H54 (cell line): ENCODE measurements at regions not wholly inside any gene's neighbourhood (a gene's known extent, or its start where the extent isn't known, plus 50 kb on each side); places are given as distances from the start of the nearest gene placed in this dataset.
A peak's percentile ranks its signal among the peaks of the same experiment; 100 is the strongest.

Experiments used
- DNase-seq: peaks from one replicate; pipeline ENCODE4 v3.0.0; 2011; ENCODE audit warnings: low spot score, mixed read lengths; ENCODE audit not compliant: insufficient read length
- FAIRE-seq: peaks from 3 replicates; lab custom pipeline; 2011; peaks lifted over from hg19 to GRCh38; lab: Jason Lieb, UNC
- POLR2A ChIP-seq: IDR thresholded peaks from 2 replicates; pipeline ENCODE4 v1.6.1; 2011; ENCODE audit warnings: low read depth, mild to moderate bottlenecking, low read length

DNA sequence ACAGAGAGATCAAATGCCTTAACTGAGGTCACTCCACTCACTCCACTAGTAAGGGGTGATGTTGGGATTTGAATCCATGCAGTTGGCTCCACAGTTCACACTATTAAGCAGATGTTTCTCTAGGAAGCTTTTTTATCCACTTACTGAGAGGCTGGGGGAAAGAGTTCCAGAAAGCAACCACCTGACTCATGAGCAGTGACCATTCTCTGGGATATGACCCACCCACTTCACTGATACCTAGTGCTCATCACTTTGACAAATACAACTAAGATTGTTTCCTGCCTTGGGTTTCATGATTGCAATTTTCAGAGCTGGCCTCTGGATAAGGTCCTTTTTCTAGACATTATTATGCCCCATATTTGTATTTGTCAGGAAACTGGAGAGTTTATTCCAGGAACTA is 152.1 kb upstream of the PLEKHG7 start:
- DNase-seq (no peak), FAIRE-seq (no peak)

DNA sequence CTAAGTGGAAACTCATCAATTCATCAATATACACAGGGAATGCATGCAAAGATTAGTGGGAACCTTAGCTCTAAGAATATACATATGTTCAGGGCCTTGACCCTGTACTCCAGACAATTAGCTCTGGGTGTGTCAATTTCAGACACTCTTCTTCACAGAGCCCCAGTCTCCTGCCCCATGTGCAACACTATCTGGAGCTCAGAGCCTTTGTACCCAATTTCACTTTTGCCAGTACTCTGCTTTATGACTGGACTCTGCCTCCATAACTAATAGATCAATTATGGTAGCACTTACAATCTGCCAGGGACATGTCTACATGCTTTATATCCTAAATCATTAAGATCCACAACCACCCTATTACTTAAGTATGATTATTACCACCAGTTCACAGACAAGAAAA is 152.5 kb upstream of the PLEKHG7 start:
- FAIRE-seq (no peak), DNase-seq (no peak)
- no peak for TF ChIP-seq POLR2A

More for the DNA sequence above, 152.1 kb upstream of the PLEKHG7 start:
- no peak for TF ChIP-seq POLR2A

DNA sequence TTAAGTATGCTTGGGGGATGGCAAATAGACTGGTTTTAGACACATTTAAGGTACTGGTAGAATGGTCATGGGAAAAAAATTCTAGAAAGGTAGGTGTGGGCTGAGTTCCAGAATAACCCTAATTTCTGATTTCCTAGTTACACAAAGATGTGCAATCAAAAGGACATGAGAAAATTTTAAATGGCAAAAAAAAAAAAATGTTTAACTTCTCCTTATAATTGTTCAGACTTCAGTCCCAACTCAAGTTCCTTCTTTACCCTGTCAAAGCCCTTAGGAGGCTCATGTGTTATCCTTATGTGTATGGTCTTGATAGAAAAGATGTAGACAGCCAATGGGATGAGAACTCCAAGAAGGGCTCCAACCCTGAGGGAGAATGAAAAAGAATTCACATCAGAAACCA is 153.3 kb upstream of the PLEKHG7 start:
- no peak for DNase-seq
- TF ChIP-seq POLR2A = no peak
- FAIRE-seq = no peak

DNA sequence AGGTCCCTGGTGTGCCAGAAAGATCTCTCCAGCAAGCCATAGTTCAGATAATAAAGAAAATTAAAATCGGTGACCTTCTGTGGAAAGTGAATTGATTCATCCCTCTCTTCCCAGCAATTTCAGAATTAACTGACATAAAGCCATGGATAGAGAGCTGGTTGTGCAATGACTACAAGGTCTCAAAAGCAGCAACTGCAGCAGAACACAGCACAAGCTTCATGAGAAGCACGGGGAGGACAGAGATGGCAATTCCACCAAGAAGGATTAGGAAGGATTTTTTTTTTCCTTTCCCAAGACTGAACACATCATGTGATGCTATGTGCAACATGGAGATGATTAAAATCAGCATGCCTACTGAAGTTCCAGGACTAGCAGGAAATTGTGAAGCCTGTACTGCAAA is 154.9 kb upstream of the PLEKHG7 start:
- no peak for FAIRE-seq
- DNase-seq = no peak
- TF ChIP-seq POLR2A = no peak

DNA sequence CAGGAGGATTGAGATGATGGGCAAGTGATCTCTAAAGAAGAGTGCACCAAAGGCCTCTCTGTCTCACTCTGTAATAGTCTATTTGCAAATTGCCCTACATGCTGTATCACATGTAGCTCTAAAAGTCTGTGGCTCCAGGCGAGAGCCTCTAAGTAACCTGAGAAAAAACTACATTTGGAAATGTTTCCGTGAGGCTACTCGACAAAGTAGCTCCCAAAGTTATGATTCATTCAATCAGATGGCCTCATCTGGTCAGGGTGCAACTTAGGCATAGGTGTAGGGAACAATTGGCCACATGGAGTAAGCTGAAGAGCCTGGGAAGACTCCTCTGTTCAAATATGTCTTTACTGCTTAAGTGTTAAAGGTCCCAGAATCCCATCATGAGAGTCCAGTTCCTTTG is 155.4 kb upstream of the PLEKHG7 start:
- no peak for DNase-seq
- FAIRE-seq = no peak
- no peak for TF ChIP-seq POLR2A

DNA sequence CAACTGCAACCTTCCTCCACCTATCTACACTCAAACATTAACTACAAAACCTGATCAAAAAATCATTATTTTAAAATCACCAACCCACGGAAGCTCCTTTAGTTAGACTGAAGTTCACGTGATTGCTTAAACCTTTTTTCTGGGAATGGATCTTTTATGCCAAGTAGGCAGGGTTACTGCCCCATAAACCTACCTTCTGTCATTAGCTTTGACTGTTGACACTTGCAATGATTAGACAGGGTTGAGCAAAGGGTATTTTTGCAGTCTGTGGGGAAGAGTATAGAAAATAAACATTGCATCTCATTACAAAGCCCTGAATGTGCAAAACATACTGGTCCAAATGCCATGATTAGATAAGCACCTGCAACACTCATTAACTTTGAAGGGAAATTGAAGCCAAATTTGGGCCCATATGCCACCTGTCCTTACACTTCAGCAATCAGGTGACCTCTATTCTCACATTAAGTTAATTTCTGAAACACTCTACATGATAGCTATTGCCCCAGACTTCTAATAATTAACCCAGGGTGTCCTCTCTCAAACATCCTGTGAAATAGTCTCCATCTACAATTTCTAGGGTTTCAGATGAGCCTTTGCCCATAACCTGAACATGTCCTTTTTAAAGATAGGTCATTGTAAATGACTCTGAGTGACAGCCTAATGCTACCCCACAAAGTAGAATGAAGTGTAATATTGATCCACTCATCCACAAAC is 156.0 kb upstream of the PLEKHG7 start:
- TF ChIP-seq POLR2A = no peak
- no peak for FAIRE-seq
- no peak for DNase-seq

DNA sequence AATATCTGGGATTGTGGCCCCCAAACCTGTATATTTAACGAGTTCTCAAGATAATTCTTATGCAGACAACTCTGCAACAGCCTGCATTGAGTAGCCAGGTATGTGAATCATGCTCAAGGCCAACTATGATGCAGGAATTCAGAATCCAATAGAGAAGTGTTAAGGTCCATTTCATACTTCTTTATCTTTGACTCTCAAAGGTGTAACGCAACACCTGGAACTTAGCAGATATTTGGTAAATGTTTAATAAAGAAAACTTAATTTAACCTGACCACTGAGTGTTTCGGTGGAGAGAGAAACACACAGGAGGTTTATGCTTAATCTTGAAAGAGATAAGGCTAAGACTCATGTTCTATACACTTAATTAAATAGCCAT is 156.5 kb upstream of the PLEKHG7 start:
- DNase-seq (no peak), FAIRE-seq (no peak)
- TF ChIP-seq POLR2A = no peak

DNA sequence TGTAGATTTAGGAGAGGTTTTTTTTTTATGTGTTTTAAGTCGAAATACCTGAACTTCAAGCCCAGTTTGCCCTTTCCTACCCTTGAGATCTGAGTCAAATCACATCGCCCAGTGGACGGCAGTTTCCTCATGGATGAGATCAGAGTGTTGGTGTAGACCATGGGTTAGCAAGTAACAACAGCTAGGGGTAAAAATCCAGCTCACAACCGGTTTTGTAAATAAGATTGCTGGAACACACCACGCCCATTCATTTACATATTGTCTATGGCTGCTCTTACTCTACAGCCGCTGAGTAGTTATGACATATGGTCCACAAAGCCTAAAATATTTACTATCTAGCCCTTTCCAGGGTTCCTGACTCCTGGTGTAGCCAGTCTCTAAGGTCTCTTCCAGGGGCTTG is 158.5 kb upstream of the PLEKHG7 start:
- DNase-seq (no peak), FAIRE-seq (no peak)
- no peak for TF ChIP-seq POLR2A

DNA sequence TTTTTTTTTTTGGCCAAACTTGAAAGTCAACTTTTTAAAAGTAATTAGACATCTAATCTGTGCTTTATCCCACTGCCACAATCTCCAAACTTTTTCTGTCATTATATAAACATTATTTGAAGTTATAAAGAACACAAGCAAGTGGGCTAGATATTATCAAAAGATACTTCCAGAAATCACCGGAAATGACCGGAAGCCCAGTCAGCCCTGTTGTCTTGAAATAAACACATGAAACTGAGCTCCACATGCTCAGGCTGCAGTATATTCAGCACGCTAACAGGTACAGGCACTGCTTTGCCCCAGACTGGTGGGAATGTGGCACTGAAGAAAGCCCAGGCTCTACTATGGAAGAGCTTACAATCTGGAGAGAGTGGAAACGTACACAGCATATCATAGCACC is 158.9 kb upstream of the PLEKHG7 start:
- no peak for TF ChIP-seq POLR2A
- DNase-seq = no peak
- no peak for FAIRE-seq

DNA sequence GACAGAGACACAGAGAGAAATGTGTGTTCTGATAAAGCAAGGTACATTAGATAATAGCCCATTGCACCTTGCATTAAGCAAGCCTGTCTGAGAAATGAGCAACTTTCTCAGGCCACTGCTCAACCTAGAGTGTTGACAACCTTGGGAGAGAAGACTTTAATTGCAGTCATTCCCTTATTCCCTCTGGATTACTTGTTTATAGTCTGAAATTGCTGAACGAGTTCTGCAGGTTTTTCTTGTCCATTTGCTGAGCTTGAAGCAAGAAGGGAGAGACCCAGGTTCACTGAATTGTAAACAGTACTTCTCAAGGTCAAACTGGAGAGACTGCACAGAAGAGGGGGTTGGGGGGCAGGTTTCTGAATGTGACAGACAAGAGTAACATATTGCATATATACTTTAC is 159.4 kb upstream of the PLEKHG7 start:
- TF ChIP-seq POLR2A = no peak
- FAIRE-seq (no peak), DNase-seq (no peak)

DNA sequence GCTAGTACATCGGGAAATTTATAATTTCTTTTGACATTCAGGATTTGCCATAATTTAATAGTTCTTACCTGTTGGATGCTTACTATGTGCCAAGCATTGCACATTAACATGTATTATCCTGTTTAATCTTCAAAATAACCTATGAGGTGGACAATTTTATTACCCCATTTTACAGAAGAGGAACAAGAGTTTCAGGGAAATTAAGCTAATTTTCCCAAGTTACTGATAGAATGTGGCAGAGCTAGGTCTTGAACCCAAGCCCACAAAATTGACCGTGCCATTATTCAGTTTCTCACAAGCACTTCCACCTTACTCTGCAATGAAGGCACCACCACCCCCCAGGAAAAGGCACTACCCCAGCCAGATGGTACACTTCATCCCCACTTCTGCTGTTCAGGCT is 161.1 kb upstream of the PLEKHG7 start:
- DNase-seq = no peak
- no peak for TF ChIP-seq POLR2A
- FAIRE-seq = no peak

DNA sequence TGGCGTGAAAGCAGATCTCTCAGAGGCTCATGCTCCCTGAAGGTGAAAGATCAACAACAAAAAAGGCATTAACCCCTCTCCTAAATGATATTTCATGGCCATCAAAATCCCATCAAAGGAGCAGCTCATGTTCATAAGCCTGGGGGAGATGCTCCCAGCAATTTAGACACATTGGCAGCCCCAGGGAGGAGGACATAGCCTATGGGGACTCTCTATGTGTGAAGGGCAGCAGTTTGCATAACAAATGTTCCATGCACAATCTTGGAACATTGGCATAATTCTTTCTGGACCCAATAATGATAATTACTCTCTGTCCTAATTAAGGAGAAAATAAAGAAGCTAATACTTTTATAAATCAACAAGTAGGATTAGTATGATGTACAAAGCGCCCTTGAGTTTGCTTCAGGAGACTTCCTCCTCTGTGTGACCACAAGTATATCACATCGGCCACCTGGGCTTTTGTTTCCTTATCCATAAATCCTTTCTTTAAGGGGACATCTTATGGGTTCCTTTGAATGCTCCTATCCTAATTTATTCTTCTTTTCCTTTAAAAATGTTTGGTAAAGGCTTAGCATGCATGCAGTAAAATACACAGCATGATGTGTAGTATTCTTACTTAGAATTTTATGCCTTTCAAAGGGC is 161.9 kb upstream of the PLEKHG7 start:
- no peak for TF ChIP-seq POLR2A
- FAIRE-seq (no peak), DNase-seq (no peak)

DNA sequence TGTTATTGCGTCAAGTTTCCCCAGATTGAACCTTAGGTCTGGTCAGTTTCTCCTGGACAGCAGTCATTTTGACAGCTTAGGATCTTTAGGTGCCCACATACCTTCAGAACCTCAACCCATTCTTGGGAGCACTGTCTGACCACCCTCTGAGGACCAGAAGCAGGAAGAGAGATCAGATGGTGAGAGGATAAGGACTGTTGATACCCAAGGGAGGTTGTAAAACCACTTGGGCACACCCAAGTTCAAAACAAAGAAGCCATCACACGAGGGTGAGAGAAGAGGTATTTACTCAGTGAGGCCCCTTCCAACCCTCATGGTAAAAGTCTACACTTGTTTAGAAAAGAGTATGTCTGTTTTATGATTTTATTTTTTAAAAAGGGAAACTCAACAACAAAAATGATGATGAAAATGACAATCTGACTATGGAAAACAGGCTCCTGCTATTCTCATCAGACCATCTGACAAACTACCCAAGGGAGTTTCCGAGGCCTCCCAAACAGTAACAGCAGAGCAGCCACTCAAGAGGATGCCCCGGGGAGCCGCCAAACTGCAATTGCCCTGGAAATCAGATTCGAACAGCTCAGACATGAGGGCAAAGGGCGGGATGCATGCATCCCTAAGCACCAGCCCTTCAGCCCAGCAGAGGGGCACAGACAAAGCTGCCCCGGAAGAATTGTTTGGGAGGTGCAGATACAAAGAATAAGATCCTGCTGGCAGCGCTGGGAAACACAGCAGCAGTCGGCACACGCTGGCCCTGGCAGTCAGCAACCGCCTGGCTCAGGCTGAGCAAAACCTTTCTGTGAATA is 162.6 kb upstream of the PLEKHG7 start:
- DNase-seq (no peak), FAIRE-seq (no peak)
- TF ChIP-seq POLR2A = no peak

DNA sequence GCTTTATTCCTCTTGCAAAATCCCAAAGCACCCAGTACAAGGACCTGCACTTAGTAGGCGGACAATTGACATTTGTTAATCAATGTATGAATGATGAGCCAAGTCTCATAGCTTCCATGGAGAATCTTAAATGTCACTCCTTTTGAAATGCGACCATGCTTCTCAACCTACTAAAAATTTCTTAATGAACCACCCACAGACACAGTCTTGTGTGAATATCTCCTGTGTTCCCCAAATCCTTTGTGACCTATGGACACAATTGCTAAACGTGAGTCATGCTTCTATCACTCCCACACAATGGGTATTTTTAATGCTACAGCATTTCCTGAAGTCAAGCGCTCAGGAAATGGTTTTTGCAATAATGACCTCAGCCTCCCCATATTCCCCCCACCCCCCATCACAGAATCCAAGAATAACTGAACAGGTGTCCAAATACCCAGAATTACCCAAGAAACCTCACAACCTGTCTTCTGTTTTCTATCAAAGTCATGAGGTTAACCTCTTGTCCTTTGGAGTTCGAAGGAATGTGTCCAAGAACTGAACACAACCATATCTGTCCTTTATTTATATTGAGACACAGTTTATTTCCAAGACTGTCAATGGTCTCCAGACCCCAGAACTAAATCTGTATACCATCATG is 163.6 kb upstream of the PLEKHG7 start:
- TF ChIP-seq POLR2A = no peak
- DNase-seq = peak; percentile 22
- peak; percentile 95 for FAIRE-seq
